KMS-11 (cell line): ENCODE measurements at regions not wholly inside any gene's neighbourhood (a gene's known extent, or its start where the extent isn't known, plus 50 kb on each side); places are given as distances from the start of the nearest gene placed in this dataset.
A peak's percentile ranks its signal among the peaks of the same experiment; 100 is the strongest.

ENCODE experiments used
- H2AFZ ChIP-seq: fragments of 200-600 bp; sonication (generic); 2 replicates; pipeline ENCODE4 v1.6.1; 2016; ENCODE audit warnings: antibody characterized with exemption, mixed run types, low read depth
- H3K27ac ChIP-seq: fragments of 200-600 bp; sonication (generic); 2 replicates; pipeline ENCODE4 v1.6.1; 2016; ENCODE audit warnings: mild to moderate bottlenecking, mixed run types
- H3K27me3 ChIP-seq: fragments of 200-600 bp; sonication (generic); 2 replicates; pipeline ENCODE4 v1.6.1; 2017; ENCODE audit warnings: mild to moderate bottlenecking, low read depth, mixed run types, moderate library complexity; ENCODE audit not compliant: insufficient read depth
- H3K36me3 ChIP-seq: fragments of 200-600 bp; sonication (generic); 2 replicates; pipeline ENCODE4 v1.6.1; 2017; ENCODE audit warnings: mild to moderate bottlenecking, mixed run types; ENCODE audit not compliant: insufficient read depth
- H3K4me1 ChIP-seq: fragments of 200-600 bp; sonication (generic); 2 replicates; pipeline ENCODE4 v1.6.1; 2016; ENCODE audit warnings: mild to moderate bottlenecking, low read depth, mixed run types; ENCODE audit not compliant: poor library complexity, severe bottlenecking
- H3K4me2 ChIP-seq: fragments of 200-600 bp; sonication (generic); 2 replicates; pipeline ENCODE4 v1.7.0; 2016; ENCODE audit warnings: mild to moderate bottlenecking, mixed run types
- H3K4me3 ChIP-seq: fragments of 200-600 bp; sonication (generic); IDR thresholded peaks from 2 replicates; pipeline ENCODE4 v1.6.1; 2017; ENCODE audit warnings: low read depth, low read length, mixed read lengths; ENCODE audit not compliant: insufficient read depth
- H3K79me2 ChIP-seq: fragments of 200-600 bp; sonication (generic); 2 replicates; pipeline ENCODE4 v1.6.1; 2016; ENCODE audit warnings: low read depth, mixed run types; ENCODE audit not compliant: insufficient read depth
- H3K9ac ChIP-seq: fragments of 200-600 bp; sonication (generic); 2 replicates; pipeline ENCODE4 v1.6.1; 2016; ENCODE audit warnings: mild to moderate bottlenecking, mixed run types
- H4K20me1 ChIP-seq: fragments of 200-600 bp; sonication (generic); 2 replicates; pipeline ENCODE4 v1.6.1; 2016; ENCODE audit warnings: mild to moderate bottlenecking, mixed run types; ENCODE audit not compliant: insufficient read depth
- CTCF ChIP-seq: fragments of 200-600 bp; sonication (generic); conservative IDR thresholded peaks from 2 replicates; pipeline ENCODE4 v1.6.1; 2017; ENCODE audit warnings: low read depth, mild to moderate bottlenecking, antibody characterized with exemption, low read length, moderate library complexity, mixed read lengths

- no peak overlapping the region for H3K4me2 ChIP-seq
- no peak overlapping the region for H2AFZ ChIP-seq
- H3K36me3 ChIP-seq, result no peaks in the 10 kb centered on the region
- H3K27me3 ChIP-seq, result no peaks in the 10 kb centered on the region
- no peaks in the 10 kb centered on the region for H3K79me2 ChIP-seq
- no peak overlapping the region for H3K4me3 ChIP-seq
- H4K20me1 ChIP-seq, result no peaks in the 10 kb centered on the region
- H3K4me1 ChIP-seq, result peaks cover 35% of the 10 kb centered on the region
- no peak overlapping the region for H3K9ac ChIP-seq
- TF ChIP-seq CTCF, result no peak
- H3K27ac ChIP-seq, result no peak overlapping the region
These were observed 1311.0 kb upstream of the FAM98A start for GRCh38 chr2:34909992-34910705.

GRCh38 chr2:34907812-34908211 is 1308.7 kb upstream of the FAM98A start:
- Histone ChIP-seq H3K79me2 (no peaks in the 10 kb centered on the region), H3K9ac (no peak overlapping the region), H2AFZ (no peak overlapping the region), H3K27ac (no peak overlapping the region), H3K36me3 (no peaks in the 10 kb centered on the region), H3K27me3 (no peaks in the 10 kb centered on the region), H3K4me2 (no peak overlapping the region), H3K4me1 (peaks cover 33% of the 10 kb centered on the region), H4K20me1 (no peaks in the 10 kb centered on the region), H3K4me3 (no peak overlapping the region)
- peak; percentile 36; the same call in 1 of the 2 replicates for TF ChIP-seq CTCF

DNA sequence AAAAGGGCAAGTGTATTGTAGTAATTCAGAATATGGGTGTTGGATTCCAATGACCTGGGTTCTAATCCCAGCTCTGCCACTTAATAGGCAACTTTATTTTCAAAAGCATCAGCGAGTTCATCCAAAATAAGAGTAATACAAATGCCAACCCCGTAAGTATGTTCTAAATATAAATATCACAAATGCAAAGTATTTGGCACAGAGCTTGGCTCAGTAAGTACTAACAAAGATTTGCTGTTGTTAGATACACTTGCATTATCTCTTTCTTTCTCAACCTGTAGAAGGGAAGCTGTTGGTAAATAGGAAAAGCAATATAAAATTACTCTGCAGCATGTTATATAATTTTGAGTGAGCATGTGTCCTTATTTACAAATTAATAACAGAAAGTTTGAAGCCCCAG is 1302.6 kb upstream of the FAM98A start:
- H3K4me1 ChIP-seq, result no peaks in the 10 kb centered on the region
- H3K4me3 ChIP-seq, result no peak overlapping the region
- H3K79me2 ChIP-seq, result no peaks in the 10 kb centered on the region
- no peak overlapping the region for H3K9ac ChIP-seq
- H3K4me2 ChIP-seq, result no peak overlapping the region
- no peaks in the 10 kb centered on the region for H3K27me3 ChIP-seq
- no peak overlapping the region for H2AFZ ChIP-seq
- no peaks in the 10 kb centered on the region for H4K20me1 ChIP-seq
- H3K27ac ChIP-seq, result no peak overlapping the region
- H3K36me3 ChIP-seq, result no peaks in the 10 kb centered on the region
- no peak for TF ChIP-seq CTCF

GRCh38 chr2:34899079-34899478 is 1300.0 kb upstream of the FAM98A start:
- Histone ChIP-seq H4K20me1 (no peaks in the 10 kb centered on the region), H3K4me3 (no peak overlapping the region), H3K27me3 (no peaks in the 10 kb centered on the region), H3K79me2 (no peaks in the 10 kb centered on the region), H3K4me1 (no peaks in the 10 kb centered on the region), H3K27ac (no peak overlapping the region), H3K36me3 (no peaks in the 10 kb centered on the region), H2AFZ (no peak overlapping the region), H3K9ac (no peak overlapping the region), H3K4me2 (no peak overlapping the region)
- TF ChIP-seq CTCF, result no peak
